ENCODE measurements at regions not wholly inside any gene's neighbourhood (a gene's known extent, or its start where the extent isn't known, plus 50 kb on each side); places are given as distances from the start of the nearest gene placed in this dataset.
A peak's percentile ranks its signal among the peaks of the same experiment; 100 is the strongest.
"Not testable (repeated sequence)": the region's sequence is repeated elsewhere in the genome, so short reads cannot be mapped to it uniquely, and the experiment has no call there.

DNA sequence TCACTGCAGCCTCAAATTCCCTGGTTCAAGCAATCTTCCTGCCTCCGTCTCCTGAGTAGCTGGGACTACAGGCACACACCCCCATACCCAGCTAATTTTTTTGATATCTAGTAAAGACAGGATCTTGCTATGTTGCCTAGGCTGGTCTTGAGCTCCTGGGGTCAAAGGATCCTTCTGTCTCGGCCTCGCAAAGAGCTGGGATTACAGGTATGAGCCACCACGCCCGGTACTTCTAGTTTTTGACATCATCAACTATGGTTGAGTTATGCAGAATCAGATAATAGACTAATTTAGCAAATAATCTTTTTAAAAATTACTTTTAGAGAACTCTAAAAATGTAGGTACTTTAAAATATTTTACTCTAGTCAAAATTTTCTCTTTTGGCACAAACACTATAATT is 166.2 kb downstream of the SOX4 start:
- no peak overlapping the region for H3K4me3 ChIP-seq
- DNase-seq (no peak), ATAC-seq (no peak)
- intact Hi-C loops (cut with DNase I): no loop called here
- no peak for TF ChIP-seq CTCF (IDR thresholded peaks at IDR 0.05)
- TF ChIP-seq POLR2A (IDR thresholded peaks at IDR 0.05): no peak
- H3K4me1 ChIP-seq: no peaks in the 10 kb centered on the region
- no peaks in the 10 kb centered on the region for H3K9me3 ChIP-seq
- no peaks in the 10 kb centered on the region for H3K36me3 ChIP-seq (replicated peaks in 1 of 2; ENCODE audit: insufficient read depth in 1 of 2, low read depth in 2 of 2)
- H3K27ac ChIP-seq: no peak overlapping the region
- H3K27me3 ChIP-seq: no peaks in the 10 kb centered on the region
- 96 to 97% methylated on average over 5 of the region's 5 CpGs for WGBS, 2 donors

DNA sequence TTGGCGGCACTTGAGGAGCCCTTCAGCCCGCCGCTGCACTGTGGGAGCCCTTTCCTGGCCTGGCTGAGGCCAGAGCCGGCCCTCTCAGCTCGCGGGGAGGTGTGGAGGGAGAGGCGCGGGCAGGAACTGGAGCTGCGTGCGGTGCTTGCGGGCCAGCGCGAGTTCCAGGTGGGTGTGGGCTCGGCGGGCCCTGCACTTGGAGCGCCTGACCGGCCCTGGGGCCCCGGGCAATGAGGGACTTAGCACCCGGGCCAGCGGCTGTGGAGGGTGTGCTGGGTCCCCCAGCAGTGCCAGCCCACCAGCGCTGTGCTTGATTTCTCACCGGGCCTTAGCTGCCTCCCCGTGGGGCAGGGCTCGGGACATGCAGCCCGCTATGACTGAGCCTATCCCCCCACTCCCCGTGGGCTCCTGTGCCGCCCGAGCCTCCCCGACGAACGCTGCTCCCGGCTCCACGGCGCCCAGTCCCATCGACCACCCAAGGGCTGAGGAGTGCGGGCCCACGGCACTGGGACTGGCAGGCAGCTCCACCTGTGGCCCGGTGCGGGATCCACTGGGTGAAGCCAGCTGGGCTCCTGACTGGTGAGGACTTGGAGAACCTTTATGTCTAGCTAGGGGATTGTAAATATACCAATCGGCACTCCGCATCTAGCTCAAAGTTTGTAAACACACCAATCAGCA is 167.6 kb downstream of the SOX4 start:
- ATAC-seq; H3K4me3 ChIP-seq; H3K36me3 ChIP-seq (replicated peaks in 1 of 2; ENCODE audit: insufficient read depth in 1 of 2, low read depth in 2 of 2); H3K27me3 ChIP-seq; H3K27ac ChIP-seq; DNase-seq; H3K4me1 ChIP-seq; H3K9me3 ChIP-seq; intact Hi-C loops (cut with DNase I): not testable (repeated sequence)
- WGBS, 2 donors: 92 to 94% methylated on average over 21 to 39 of the region's 41 CpGs

DNA sequence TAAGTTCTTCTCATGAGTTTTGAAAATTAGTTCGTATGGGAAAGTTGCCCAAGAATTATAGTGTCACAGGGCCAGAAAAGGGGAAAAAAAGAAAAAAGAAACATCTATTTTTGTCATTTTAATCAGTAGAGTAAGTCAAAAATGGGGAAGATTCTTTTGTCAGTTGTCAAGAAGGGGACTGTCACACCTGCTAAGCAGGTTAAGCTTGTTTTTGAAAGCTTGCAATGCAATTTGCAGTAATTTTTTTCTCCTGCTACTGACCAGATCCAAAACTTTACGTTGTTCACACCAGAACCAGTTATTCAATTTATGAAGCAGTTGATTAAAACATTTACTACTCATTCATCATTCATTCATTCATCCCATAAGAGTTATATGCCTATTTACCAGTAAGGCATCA is 171.4 kb downstream of the SOX4 start:
- Histone ChIP-seq H3K27me3 (no peaks in the 10 kb centered on the region), H3K4me1 (no peaks in the 10 kb centered on the region), H3K4me3 (no peak overlapping the region), H3K36me3 (replicated peaks in 1 of 2; ENCODE audit: insufficient read depth in 1 of 2, low read depth in 2 of 2) (no peaks in the 10 kb centered on the region), H3K27ac (no peak overlapping the region), H3K9me3 (no peaks in the 10 kb centered on the region)
- intact Hi-C loops (cut with DNase I): no loop called here
- ATAC-seq (no peak), DNase-seq (no peak)
- TF ChIP-seq CTCF (IDR thresholded peaks at IDR 0.05) (no peak), POLR2A (IDR thresholded peaks at IDR 0.05) (no peak)
- 47 to 50% methylated on average over 2 of the region's 2 CpGs for WGBS, 2 donors

- no peak for ATAC-seq
- H3K27me3 ChIP-seq: no peaks in the 10 kb centered on the region
- 53 to 62% methylated on average over 3 of the region's 3 CpGs for WGBS, 2 donors
- intact Hi-C loops (cut with DNase I): no loop called here
- H3K4me3 ChIP-seq: no peak overlapping the region
- H3K36me3 ChIP-seq (replicated peaks in 1 of 2; ENCODE audit: insufficient read depth in 1 of 2, low read depth in 2 of 2): no peaks in the 10 kb centered on the region
- TF ChIP-seq CTCF (IDR thresholded peaks at IDR 0.05) (no peak), POLR2A (IDR thresholded peaks at IDR 0.05) (no peak)
- no peaks in the 10 kb centered on the region for H3K9me3 ChIP-seq
- no peak overlapping the region for H3K27ac ChIP-seq
- no peak for DNase-seq
- no peaks in the 10 kb centered on the region for H3K4me1 ChIP-seq
Observed at GRCh38 chr6:21767891-21768648, 174.5 kb downstream of the SOX4 start.

GRCh38 chr6:21769405-21769861 is 175.9 kb downstream of the SOX4 start:
- ATAC-seq (no peak), DNase-seq (peak in 1 of 4 donors; percentile 12)
- peak overlapping the region; percentile 4 to 37 (median 22) for H3K27ac ChIP-seq
- no peak overlapping the region for H3K4me3 ChIP-seq
- no peaks in the 10 kb centered on the region for H3K36me3 ChIP-seq (replicated peaks in 1 of 2; ENCODE audit: insufficient read depth in 1 of 2, low read depth in 2 of 2)
- no peak for TF ChIP-seq POLR2A (IDR thresholded peaks at IDR 0.05)
- TF ChIP-seq CTCF (IDR thresholded peaks at IDR 0.05): no peak
- H3K27me3 ChIP-seq: no peaks in the 10 kb centered on the region
- no peaks in the 10 kb centered on the region for H3K4me1 ChIP-seq
- 15 to 33% methylated on average over 2 of the region's 2 CpGs for WGBS, 2 donors
- intact Hi-C loops (cut with DNase I): no loop called here
- no peaks in the 10 kb centered on the region for H3K9me3 ChIP-seq
